ENCODE measurements at regions not wholly inside any gene's neighbourhood (a gene's known extent, or its start where the extent isn't known, plus 50 kb on each side); places are given as distances from the start of the nearest gene placed in this dataset.

- no peak for DNase-seq
Observed at GRCh38 chr9:13377171-13377925, 97.9 kb upstream of the MPDZ start.

DNA sequence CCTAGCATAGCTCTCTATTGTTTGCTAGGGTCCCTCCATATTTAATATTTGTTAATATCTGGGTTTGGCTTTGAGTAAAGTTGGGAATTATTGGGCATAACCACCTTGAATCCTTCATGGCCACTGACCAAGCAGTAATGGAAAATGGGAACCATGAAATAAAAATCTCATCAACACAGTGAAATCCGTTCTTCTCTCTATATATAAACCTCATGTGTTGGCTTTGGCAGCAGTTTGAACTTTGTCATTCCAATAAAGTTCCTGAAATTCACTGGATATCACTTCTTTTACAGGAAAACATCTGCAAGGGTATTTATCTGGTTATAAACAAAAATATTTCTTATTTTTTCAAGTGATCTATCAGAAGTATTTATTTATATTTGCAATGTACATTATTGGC is 93.0 kb upstream of the MPDZ start:
- no peak for DNase-seq

DNA sequence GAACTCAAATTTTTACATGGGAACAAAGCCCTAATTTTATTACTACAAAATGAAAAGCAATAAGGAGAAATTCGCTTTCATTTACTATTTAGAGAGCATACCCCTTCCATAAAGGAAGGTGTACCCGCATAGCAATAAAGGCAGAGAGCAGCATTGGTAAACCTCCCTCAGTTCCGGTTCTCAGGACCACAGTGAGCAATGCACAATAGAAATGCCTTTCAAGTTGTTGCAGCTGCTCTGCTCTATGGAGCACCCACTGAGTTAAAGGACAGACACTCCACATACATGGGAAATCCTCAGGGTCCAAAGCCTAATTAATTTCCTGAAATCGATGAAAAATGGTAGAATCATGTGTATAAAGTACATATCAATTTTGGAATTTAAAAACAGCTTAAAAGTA is 89.9 kb upstream of the MPDZ start:
- DNase-seq: no peak

GRCh38 chr9:13367784-13368183 is 88.3 kb upstream of the MPDZ start:
- no peak for DNase-seq

DNA sequence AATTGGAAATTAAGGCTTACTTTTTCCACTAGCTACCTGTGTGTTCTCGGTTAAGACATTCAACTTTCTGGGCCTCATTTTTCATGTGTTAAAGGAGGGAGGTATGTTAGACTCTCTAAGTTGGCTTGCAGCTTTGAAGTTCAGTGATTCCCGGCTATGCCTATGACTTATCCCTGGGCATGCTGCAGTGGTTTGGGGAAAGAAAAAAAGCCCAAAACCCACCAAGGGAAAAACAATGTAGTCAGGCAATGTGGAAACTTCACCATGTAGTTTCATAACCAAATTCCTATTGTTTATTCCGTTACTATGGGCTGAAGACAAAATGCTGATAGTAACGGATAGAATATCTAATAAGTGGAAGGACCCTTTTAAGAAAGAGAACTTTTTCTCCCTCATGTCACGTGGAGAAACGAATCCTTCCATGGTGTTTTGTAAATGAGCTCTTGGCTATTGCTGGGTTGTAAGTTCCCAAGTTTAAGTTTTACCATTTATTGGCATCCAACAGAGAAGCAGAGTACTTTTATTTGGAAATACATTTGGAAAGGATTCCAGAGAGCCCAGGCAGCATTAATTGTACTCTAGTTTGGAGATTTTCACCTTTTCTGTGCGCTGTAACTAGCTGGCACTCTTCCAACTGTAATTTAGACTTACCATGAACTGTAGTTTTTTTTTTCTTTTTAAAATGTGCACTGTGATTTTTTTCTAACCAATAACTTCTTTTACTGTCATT is 84.9 kb upstream of the MPDZ start:
- DNase-seq: no peak

GRCh38 chr9:13361076-13361475 is 81.6 kb upstream of the MPDZ start:
- no peak for DNase-seq

DNA sequence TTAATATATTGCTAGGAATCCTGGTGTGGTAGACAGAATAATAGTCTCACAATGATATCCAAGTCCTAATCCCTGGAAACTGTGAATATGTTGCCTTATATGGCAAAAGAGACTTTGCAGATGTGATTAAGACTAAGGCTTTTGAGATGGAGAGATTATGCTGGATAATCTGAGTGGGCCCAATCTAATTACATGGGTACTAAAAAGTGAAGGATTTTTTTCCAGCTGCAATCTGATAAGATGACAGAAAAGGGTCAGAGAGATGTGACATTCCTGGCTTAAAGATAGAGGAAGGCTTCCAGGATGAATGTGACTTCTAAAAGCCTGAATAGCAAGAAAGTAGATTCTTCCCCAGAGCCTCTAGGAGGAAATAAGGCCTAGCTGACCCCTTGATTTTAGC is 80.7 kb upstream of the MPDZ start:
- no peak for DNase-seq

DNA sequence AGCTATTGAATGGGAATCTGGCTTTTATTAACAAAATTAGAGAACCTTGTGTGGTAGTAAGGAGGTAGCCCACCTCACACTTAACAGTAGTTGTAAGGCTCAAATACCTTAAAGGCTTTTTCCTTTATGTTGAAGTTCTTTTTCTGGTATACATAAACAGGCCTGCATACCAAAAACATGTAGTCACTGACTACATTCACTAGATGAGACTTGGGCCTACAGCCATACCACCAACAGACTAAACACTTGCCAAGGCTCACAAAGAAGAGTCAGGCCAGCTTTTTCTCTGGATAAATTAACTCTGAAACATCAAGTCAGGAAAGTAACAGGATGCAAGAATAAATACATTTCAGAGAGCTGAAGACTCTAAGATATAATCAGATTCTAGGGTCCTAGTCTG is 78.6 kb upstream of the MPDZ start:
- no peak for DNase-seq

GRCh38 chr9:13354733-13355132 is 75.2 kb upstream of the MPDZ start:
- no peak for DNase-seq

GRCh38 chr9:13352451-13352979 is 73.0 kb upstream of the MPDZ start:
- no peak for DNase-seq

DNA sequence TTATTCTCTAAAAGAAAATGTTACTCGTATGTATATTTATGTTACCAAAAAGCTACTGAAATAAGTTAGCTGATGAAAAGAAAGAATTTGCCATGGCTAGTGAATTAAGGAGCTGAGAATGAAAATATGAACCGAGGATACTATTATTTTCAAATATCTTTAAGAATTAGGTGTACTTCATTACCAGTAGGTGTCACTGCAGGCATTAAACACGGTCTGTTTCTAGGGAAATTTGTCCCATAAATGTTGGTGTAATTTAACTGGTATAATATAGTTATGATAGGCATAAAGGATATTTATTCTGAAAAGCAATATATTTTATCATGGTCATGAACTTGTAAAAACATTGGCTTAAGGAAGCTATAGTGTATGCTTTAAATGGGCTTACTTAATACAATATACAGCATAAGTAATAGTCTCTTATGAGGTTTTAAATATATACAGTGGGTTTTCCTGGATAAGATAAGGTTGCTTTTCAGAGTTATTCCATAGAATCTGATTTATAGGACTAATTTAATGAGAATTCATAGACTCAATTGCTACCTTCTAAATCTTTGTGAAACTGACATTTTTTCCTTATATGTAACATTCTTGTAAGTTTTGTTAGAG is 72.4 kb upstream of the MPDZ start:
- no peak for DNase-seq

- DNase-seq: no peak
Observed at GRCh38 chr9:13332571-13332970, 53.1 kb upstream of the MPDZ start.

GRCh38 chr9:13331320-13331719 is 51.8 kb upstream of the MPDZ start:
- no peak for DNase-seq

GRCh38 chr9:13330396-13331004 is 51.0 kb upstream of the MPDZ start:
- no peak for DNase-seq

Measured in CD4-positive, alpha-beta T cell treated with Interferon alpha-2 for 1 hour (primary cell).